Stimulated activated CD4-positive, alpha-beta T cell treated with anti-CD3 and anti-CD28 coated beads, Interleukin-15, amount 100 ng/mL, for 1 hour (primary cell): ENCODE measurements at regions not wholly inside any gene's neighbourhood (a gene's known extent, or its start where the extent isn't known, plus 50 kb on each side); places are given as distances from the start of the nearest gene placed in this dataset.
A peak's percentile ranks its signal among the peaks of the same experiment; 100 is the strongest.

ENCODE experiments used
- DNase-seq, 2 donors: peaks; one replicate each; pipeline ENCODE4 v3.0.0-alpha.2; 2020; ENCODE audit warnings: low read depth in 1 of 2, low spot score in 1 of 2

DNA sequence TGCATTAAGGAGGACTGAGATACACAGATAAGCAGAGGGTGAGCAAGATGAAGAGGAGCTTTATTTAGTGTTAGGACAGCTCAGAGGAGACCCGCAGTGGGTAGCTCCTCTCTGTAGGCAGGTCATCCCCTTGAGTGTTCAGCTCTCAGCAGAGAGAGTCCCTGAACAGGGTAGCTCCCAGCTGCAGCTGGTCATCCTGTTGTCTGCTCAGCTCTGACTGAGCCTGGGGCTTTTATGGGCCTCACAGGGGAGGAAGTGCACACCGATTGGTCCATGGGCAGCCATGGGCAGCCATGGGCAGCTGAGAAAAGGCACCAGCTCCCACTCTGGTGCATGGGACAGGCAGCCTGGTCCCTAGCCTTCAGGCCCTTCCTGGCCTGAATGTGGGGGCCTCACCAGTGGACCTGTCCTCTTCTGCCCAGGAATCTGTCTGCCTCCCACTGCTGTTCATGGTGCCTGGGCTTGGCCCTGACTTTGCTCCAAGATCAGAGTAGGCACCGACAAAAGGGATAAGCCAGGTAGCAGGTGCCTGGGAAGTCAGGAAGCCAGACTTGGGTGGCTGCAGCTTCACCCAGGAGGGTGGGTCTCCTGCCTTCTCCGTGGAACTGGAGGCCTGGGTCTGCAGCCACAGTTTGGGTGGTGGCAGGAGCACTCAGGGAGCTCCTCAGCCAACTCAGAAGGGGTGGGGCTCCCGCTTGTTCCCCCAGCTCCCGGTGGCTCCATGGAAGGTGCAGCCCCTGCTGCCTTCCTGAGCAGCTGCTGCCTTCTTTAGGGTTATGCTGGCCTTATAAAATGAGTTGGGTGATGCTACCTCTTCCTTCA, 54.7 kb downstream of the MYEOV start:
- DNase-seq, result no peak

DNA sequence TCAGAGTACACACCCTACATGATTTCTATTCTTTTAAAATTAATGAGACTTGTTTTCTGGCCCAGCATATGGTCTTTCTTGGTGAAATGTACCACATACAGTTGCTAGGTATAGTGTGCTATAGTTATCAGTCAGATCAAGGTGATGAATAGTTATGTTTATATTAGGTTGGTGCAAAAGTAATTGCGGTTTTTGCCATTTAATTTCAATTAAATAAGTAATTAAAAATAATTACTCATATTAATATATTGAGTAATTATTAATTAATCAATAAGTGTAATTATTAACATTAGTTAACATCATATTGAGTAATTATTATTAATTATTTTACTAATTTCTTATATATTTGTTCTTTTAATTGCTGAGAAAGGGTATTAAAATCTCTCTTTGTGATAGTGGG, 56.1 kb downstream of the MYEOV start:
- no peak for DNase-seq

DNA sequence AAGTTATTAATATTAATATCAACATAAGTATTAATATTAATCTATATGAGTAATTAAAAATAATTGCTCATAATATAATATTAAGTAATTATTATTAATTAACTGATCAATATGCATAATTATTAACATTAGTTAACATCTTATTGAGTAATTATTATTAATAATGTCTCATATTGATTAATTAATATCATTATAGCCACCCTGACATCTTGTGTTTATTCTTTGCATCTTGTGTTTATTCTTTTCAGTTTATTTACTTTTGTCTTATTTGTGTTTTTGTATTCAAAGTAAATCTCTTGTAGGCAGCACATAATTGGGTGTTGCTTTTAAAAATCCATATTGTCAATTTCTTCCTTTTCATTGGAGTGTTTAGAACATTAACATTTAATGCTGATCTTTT, 56.6 kb downstream of the MYEOV start:
- DNase-seq, result no peak

DNA sequence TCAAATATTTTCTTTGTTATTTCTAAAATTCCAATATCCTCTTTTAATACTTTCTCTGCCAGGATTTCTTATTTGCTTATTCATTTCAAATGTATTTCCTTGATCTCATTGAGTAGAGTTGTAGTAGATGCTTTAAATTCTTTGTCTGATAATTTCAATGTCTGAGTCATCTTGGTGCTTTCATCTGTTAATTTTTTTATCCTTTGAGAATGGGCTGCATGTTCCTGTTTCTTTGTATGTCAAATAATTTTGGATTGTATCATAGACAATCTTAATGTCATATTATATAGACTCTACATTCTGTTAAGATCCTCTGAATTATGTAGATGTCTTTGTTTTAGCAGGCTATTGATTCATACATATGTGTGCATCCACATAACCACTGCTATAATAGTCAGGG, 57.5 kb downstream of the MYEOV start:
- DNase-seq, result no peak

DNA sequence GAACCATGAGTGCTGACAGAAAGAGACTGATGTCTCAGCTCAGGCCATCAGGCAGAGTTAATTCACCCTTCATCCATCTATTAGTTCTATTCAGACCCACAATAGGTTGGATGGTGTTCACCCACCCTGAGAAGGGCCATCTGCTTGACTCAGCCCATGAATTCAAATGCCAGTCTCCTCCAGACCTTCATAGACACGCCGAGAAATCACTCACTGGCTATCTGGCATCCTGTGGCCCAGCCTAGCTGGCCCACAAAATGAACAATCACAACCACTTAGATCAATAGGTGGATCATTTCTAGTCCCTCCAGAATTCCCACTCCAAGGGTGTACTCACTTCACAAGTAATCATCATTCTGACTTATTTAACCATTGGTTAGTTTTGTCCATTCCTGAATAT, 58.2 kb downstream of the MYEOV start:
- no peak for DNase-seq

DNA sequence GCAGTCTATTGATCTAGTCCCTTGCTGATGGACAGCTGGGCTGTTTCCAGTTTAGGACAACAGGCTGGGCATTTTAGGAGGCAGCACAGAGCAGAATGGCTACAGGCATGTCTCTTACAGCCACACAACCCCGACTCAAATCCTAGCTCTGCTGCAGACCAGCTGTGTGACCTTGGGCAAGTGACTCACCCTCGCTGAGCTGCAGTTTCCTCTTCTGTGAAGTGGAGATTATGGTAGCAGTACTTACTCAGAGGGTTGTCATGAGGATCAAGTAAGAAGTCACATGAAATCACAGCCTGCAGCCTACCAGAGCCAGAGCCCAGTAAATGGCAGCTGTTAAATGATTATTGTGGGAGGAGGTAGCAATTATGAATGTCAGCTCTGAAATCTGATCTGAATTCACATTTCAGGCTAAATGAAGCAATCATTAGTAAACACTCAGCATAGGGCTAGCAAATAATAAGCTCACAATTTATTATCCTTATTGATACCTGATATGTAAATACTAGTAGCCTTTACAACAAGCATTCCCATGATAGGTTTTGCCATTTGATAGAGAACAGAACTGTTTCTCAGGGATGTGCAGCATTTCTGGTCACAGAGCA, 58.9 kb downstream of the MYEOV start:
- peak in 1 of 2 donors; percentile 18 for DNase-seq

DNA sequence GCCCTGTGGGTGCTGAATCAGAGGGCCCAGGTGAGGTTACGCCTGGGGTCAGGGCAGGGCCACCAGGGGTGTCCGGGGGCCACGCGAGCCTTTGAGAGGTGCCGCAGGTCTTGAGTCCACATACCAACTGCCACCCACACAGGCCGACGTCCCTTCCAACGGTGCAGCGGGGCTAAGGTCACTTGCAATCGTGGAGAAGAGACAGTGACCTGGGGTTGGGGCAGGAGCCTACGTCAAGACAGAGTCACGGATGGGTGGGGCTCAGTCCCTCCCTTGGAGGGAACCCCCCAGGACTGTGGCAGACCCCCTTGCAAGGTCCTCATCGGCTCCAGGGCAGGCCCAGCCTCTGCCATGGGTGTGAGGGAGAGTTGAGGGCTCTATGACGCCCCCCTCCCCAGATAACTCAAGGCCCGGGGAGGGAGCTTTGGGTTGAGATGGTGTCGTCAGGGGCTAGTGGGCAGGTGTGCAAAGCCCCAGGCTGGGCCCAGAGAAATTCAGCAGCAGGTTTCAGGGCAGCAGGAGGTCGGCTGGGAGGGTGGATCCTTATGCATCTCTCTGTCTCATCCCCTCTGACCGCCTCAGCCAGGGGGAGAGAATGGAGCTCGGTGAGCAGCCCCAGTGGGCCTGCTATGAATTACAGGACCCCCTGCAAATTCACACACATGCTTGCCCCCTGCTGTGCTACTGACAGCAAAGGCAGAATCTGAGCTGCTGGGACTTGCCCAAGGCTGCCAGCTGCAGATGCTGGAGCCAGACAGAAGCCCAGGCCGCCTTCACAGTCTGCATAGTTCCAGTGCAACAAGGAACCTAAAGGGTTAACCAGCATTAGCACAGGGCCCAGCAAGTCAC, 60.0 kb downstream of the MYEOV start:
- no peak for DNase-seq

DNA sequence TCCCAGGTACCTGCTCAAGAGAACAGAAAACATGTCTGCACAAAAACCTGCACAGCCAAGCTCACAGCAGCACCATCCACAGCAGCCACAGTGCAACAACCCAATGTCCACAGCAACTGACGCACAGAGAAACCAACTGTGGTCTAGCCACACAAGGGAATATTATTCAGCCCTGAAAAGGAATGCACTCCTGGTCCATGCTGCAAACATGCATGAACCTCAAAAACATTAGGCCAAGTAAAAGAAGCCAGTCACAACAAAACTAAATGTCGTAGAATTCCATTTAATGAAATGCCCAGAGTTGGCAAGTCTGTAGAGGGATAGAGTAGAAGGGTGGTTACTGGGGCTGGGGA, 60.6 kb downstream of the MYEOV start:
- DNase-seq, result no peak

DNA sequence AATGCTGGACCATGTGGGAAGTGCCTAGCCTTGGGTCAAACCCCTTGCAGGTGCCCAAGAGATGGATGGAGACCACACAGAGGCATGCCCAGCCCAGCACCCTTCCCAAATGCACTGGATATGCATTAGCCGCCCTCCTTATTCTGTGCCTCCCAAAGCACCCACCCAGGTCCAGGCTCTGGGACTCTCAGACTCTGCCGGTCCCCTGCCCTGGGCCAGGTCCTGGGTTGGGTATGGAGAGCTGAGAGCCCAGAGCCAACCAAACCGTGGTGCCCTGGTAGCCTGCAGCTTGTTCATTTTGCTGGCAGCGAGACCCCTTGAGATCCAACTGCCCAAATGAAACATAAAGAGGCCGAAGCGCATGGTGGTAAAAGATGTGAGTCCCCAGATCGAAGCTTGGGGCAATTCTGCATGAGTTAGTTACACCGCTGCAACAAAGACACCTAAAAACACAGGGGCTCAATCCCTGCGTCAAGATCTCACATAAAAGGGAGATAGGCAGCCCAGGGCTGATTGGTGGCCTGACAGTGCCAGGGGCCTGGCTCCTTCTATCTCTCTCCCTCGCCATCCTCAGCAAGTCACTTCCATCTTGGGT, 61.5 kb downstream of the MYEOV start:
- DNase-seq, result no peak

DNA sequence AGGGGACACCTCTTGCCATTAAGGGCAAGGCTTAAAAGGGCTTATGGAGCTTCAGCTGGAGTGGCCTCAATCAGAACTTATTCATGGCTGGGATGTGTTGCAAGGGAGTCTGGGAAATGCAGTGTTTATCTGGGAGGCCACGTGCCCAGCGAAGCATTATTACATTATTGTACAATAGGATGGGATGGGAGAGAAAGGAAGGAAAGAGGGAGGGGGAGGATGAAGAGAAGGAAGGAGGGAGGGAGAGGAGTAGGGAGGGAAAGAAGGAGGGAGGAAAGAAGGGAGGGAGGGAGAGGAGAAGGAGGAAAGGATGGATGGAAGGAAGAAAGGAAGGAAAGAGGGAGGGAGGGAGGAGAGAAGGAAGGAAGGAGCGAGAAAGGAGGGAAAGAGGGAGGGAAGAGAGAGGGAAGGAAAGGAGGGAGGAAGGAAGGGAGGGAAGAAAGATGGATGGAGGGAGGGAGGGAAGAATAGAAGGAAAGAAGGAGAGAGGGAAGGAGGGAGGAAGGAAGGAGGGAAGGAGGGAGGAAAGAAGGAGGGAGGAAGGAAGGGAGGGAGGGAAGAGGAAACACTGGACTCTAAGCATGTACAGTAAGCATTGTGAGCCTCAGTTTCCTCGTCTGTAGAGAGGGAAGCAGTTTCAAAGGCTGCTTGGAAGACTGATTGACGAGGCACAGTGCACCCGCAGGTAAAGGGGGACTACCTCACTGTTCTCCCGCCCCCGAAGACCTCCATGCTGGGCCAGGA, 62.2 kb downstream of the MYEOV start:
- DNase-seq, result no peak

DNA sequence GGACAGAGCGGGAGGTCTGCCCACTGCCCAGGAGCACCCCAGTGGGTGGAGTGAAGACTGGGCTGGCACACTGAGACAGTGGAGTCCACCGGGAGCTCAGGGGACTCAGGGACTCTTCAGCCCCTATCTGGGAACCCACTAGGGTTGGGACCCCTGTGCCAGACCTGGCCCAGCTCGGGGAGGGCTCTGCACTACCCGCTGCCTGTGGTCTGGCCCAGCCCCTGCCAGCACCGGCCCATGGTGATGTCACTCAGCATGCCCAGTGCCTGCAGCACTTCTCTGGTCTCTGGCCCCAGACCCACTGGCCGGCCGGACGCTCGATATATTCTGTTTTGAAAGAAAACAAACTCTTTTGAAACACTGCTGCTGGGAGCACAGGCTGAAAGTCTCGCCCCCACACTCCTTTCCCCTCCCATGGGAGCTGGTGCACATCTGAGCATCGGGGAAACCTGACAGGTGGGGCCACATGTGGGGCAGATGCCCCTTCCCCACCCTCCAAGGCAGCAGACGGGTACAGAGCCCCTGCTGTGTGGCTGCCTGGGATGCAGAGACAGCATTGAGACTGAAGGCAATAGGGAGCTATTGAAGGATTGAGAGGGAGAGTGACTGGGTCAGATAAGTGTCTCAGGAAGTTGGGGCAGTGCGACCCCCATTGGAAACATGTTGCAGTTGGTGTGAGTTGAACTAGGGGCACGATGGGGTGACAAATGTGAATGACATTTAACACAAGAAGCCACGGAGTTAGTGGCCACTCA, 62.9 kb downstream of the MYEOV start:
- no peak for DNase-seq

DNA sequence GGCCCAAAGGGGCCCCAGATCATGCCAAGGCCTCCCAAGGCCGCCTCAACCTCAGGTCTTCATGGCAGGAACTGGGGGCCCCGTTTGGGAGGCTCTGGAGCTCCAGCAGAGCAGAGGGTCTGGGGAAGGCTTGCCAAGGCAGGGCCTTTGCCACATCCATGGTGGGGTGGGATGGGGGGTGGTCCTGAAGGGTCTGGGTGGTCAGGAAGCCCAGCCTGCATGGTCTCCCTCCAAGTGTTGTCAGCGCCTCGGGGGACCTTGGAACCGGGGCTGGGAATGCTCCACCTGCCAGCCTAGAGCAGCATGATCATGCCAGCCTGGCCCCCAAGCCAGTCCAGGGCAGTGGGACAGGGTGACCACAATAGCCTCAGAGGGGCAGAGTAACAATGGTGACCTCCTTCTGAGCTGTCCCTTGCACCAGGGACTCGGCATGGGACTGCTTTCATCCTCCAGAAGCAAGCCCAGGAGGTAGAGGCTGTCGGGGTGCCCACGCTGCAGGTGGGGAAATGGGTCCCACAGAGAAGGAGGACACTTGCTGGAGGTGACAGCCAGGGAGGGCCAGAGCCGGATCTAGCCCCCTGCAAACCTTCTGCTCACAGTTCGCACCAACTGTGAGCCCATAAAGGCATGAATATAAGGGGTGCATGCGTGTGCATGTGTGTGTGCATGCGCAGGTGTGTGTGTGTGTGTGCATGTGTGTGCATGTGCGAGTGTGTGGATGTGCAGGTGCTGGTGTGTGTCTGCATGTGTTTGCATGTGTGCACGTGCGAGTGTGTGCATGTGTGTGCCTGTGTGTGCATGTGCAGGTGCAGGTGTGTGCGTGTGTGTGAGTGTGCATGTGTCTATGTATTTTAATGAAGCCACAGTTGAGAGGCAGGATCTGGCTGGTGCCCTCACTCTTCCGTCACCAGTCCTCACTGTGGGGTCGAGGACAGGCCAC, 63.8 kb downstream of the MYEOV start:
- no peak for DNase-seq

DNA sequence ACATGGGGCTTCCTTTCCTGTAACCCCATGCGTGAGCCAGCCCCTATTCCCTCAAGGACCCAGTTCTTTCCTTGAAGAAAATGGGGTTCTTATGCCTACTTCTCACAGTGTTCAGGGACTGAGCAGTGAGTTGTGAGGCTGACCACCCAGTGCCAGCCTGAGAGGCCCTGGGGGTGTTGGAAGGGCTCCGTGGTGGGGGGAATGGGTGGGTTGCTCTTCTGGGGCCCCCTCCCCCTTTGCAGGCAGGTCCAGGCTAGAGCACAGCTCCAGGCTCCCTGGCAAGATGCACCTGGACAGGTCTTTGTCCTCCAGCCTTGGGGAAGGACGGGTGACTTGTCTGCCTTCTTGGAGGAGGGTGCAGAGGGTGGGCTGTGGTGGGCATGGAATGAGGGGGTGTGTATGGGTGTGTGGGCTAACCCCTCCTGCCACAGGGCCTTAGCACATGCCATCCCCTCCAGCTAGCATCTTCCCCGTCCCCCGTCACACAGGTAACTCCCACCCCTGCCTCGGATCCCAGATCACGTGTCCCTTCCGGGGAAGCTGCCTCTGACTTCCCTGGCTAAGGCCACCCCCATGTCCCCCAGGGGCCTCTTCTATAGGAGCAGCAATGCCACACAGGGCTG, 64.6 kb downstream of the MYEOV start:
- no peak for DNase-seq

DNA sequence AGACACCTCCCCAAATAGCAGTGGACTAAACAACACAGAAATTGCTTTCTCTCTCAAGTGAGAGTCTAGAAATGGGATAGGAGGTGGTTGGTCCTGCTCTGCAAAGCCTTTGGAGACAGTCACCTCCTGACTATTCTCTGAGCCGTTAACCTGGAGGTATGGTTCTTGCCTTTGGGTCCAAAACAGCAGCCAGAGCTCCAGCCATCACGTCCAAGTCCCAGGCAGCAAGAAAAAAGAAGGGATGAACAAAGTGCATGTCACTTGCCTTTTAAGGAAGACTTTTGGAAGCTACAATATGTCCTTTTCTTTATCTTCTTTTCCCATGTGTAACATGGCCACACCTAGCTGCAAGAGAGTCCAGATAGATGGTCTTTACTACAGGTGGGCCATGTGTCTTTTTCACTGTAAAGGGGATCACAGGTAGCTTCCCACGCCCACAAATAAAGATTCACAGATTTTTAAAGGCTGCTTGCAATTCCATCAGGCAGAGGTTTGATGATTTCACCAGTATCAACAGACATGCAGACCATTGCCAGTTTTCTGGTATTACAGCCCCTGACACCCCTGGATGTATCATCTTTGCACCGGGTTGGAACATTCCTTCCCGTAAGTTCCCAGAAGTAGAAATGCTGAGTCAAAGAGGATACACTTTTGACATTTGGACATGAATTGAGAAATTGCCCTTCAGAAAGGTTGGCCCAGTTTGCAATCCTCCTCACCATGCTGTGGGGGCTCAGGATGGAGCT, 66.0 kb downstream of the MYEOV start:
- DNase-seq, result no peak

DNA sequence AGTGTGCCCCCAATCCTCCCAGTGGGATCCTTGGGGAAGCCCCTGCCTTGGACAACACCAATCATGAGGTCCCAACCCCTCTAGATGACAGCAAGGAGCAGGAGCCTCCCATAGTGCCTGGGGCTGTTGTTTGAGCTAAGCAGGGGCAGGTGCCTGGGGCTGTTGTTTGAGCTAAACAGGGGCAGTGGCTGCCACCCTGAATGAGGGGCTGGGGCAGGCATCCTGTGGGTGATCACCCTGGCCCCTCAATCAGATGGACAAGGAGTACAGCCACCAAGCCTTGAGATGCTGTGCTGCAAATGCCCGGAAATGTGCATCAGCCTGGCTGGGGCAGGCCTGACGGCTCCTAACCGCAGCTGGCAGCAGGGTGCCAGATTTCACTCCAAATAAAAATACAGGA, 66.7 kb downstream of the MYEOV start:
- no peak for DNase-seq

DNA sequence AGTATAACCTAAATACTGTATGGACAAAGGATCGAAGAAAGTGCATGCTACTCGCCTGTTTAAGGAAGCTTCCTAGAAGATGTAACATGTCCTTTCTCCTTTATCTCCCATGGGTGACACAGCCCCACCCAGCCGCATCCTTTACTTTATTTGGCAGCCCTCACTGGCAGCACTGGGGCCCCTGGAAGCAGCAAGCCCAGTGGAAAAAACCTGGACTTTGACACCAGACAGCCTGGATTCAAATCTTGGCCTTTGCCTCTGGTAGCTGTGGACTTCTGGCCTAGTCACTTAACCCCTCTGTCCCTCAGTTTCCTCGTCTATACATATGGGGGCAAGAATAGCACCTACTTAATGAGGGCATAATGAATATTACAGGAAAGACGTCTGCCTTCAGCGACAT, 67.1 kb downstream of the MYEOV start:
- no peak for DNase-seq

DNA sequence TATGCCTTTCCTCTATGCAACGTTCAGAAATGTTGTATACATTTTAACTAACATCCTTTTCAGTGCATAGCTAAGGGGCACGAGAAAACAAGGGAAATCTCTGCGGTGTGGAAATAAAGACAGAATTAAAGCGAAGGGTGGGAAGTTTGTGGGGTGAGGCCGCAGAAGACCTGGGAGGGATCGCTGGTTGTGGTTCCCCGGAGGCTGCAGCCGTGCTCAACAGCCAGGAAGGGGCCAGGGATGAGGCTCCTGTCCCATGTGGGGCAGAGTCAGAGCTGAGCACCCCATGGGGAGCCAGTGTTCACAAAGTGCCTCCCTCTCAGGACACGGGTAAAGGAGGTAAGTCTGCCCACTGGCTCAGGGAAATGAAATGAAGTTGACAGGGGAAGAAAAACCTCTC, 67.5 kb downstream of the MYEOV start:
- no peak for DNase-seq

DNA sequence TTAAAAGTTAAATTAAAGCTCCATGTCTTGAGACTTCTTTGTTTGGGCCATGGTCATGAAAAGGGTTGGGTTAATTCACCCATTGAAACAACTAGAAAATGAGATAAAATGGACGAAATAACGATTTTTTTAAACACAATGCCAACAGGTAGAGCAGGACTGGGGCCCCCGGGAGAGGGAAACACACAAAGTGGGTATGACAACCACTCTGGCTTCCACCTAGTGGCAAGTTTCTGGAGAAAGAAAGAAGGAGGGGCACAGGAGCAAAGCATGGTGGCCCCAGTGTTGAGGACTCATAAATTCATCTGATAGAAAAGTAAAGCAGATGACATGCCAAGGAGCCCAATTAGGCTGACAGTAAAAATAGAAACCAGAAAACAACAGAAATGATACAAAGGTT, 68.4 kb downstream of the MYEOV start:
- DNase-seq, result no peak
